ENCODE measurements at regions not wholly inside any gene's neighbourhood (a gene's known extent, or its start where the extent isn't known, plus 50 kb on each side); places are given as distances from the start of the nearest gene placed in this dataset.

- Mint-ChIP-seq H3K36me3 (ENCODE audit: low read depth) (no peaks in the 10 kb centered on the region), H3K9me3 (no peaks in the 10 kb centered on the region), H3K4me3 (no peak overlapping the region), H3K27me3 (ENCODE audit: low read depth) (peaks cover 38% of the 10 kb centered on the region), H3K27ac (no peak overlapping the region), H3K4me1 (no peaks in the 10 kb centered on the region)
- TF ChIP-seq, protein P1, sequence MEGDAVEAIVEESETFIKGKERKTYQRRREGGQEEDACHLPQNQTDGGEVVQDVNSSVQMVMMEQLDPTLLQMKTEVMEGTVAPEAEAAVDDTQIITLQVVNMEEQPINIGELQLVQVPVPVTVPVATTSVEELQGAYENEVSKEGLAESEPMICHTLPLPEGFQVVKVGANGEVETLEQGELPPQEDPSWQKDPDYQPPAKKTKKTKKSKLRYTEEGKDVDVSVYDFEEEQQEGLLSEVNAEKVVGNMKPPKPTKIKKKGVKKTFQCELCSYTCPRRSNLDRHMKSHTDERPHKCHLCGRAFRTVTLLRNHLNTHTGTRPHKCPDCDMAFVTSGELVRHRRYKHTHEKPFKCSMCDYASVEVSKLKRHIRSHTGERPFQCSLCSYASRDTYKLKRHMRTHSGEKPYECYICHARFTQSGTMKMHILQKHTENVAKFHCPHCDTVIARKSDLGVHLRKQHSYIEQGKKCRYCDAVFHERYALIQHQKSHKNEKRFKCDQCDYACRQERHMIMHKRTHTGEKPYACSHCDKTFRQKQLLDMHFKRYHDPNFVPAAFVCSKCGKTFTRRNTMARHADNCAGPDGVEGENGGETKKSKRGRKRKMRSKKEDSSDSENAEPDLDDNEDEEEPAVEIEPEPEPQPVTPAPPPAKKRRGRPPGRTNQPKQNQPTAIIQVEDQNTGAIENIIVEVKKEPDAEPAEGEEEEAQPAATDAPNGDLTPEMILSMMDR (IDR thresholded peaks at IDR 0.05; ENCODE audit: unreplicated experiment in 3 of 3): no peak
Measured at GRCh38 chr15:98296653-98297052, 336.1 kb downstream of the ARRDC4 start.

- H3K4me1 Mint-ChIP-seq: no peaks in the 10 kb centered on the region
- peaks cover 32% of the 10 kb centered on the region for H3K27me3 Mint-ChIP-seq (ENCODE audit: low read depth)
- H3K36me3 Mint-ChIP-seq (ENCODE audit: low read depth): no peaks in the 10 kb centered on the region
- H3K4me3 Mint-ChIP-seq: no peak overlapping the region
- TF ChIP-seq, protein P1 (IDR thresholded peaks at IDR 0.05; ENCODE audit: unreplicated experiment in 3 of 3): no peak
- H3K9me3 Mint-ChIP-seq: peaks cover 2% of the 10 kb centered on the region
- H3K27ac Mint-ChIP-seq: peak overlapping the region; percentile 40 to 89 (median 41)
Measured at GRCh38 chr15:98304371-98304770, 343.9 kb downstream of the ARRDC4 start.

GRCh38 chr15:98308117-98308516 lies 340.2 kb upstream of the IGF1R start:
- peaks cover 27% of the 10 kb centered on the region for H3K27me3 Mint-ChIP-seq (ENCODE audit: low read depth)
- H3K9me3 Mint-ChIP-seq: peaks cover 10% of the 10 kb centered on the region
- no peaks in the 10 kb centered on the region for H3K4me1 Mint-ChIP-seq
- H3K36me3 Mint-ChIP-seq (ENCODE audit: low read depth): no peaks in the 10 kb centered on the region
- TF ChIP-seq, protein P1 (IDR thresholded peaks at IDR 0.05; ENCODE audit: unreplicated experiment in 3 of 3): no peak
- H3K27ac Mint-ChIP-seq: no peak overlapping the region
- H3K4me3 Mint-ChIP-seq: no peak overlapping the region

- Mint-ChIP-seq H3K4me3 (no peak overlapping the region), H3K9me3 (peaks cover 11% of the 10 kb centered on the region), H3K27me3 (ENCODE audit: low read depth) (peaks cover 13% of the 10 kb centered on the region), H3K36me3 (ENCODE audit: low read depth) (no peaks in the 10 kb centered on the region), H3K4me1 (no peaks in the 10 kb centered on the region), H3K27ac (no peak overlapping the region)
- TF ChIP-seq, protein P1 (IDR thresholded peaks at IDR 0.05; ENCODE audit: unreplicated experiment in 3 of 3): peak; percentile 80 to 84 (median 83)
Measured at GRCh38 chr15:98311566-98312188, 336.7 kb upstream of the IGF1R start.

GRCh38 chr15:98312913-98313312 lies 335.4 kb upstream of the IGF1R start:
- Mint-ChIP-seq H3K27ac (no peak overlapping the region), H3K27me3 (ENCODE audit: low read depth) (peaks cover 7% of the 10 kb centered on the region), H3K4me1 (no peaks in the 10 kb centered on the region), H3K4me3 (no peak overlapping the region), H3K9me3 (peaks cover 11% of the 10 kb centered on the region), H3K36me3 (ENCODE audit: low read depth) (no peaks in the 10 kb centered on the region)
- TF ChIP-seq, protein P1 (IDR thresholded peaks at IDR 0.05; ENCODE audit: unreplicated experiment in 3 of 3): no peak

- no peaks in the 10 kb centered on the region for H3K4me1 Mint-ChIP-seq
- peaks cover 9% of the 10 kb centered on the region for H3K9me3 Mint-ChIP-seq
- H3K27ac Mint-ChIP-seq: peak overlapping the region; percentile 20 to 93 (median 81)
- H3K27me3 Mint-ChIP-seq (ENCODE audit: low read depth): peaks cover 6% of the 10 kb centered on the region
- TF ChIP-seq, protein P1 (IDR thresholded peaks at IDR 0.05; ENCODE audit: unreplicated experiment in 3 of 3): no peak
- H3K36me3 Mint-ChIP-seq (ENCODE audit: low read depth): peaks cover 4% of the 10 kb centered on the region
- no peak overlapping the region for H3K4me3 Mint-ChIP-seq
Measured at GRCh38 chr15:98315971-98316370, 332.4 kb upstream of the IGF1R start.

Data from nephron (organoid).